Inferior parietal cortex (tissue), 1 donor: ENCODE measurements at regions not wholly inside any gene's neighbourhood (a gene's known extent, or its start where the extent isn't known, plus 50 kb on each side); places are given as distances from the start of the nearest gene placed in this dataset.
"Not testable (repeated sequence)": the region's sequence is repeated elsewhere in the genome, so short reads cannot be mapped to it uniquely, and the experiment has no call there.

Source experiments
- DNase-seq: peaks from one replicate; pipeline ENCODE4 v3.0.0-alpha.2; 2016; ENCODE audit errors: extremely low spot score

DNA sequence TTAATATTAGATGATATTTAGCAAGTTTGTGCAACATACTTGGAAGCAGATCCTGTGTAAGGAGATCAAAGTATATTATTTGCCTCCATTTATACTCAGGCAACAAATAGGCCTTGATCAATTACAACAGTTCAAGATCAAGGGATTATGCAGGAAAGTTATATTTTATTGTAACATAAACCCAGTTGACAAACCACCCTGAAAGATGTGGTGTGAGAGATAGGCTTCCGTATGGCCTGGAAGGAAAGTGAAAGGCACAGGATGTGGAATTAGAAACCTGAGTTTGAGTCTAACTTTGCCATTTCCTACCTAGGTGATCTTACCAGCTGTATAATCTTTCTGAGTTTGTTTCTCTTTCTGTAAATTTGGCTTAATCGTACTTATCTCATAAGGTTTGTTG, 284.1 kb downstream of the BMP4 start:
- no peak for DNase-seq

DNA sequence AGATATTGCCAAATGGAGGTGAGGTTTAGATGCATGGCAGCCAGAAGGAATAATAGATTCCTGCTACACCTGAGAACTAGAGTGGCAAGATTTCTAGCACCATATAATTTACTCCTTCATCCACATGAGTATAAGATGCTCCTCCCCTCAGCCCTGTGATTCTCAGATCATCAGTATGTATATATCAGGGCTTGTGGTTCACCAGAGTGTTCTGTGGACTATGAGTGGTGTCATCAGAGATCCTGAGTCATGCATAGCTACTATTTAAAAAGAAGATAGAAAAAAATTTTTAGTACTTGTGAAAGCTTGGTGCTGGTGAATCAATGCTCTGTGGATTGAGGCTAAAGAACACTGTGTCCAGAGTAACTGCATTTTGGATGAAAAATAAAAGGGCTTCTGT, 285.9 kb downstream of the BMP4 start:
- DNase-seq, result no peak

DNA sequence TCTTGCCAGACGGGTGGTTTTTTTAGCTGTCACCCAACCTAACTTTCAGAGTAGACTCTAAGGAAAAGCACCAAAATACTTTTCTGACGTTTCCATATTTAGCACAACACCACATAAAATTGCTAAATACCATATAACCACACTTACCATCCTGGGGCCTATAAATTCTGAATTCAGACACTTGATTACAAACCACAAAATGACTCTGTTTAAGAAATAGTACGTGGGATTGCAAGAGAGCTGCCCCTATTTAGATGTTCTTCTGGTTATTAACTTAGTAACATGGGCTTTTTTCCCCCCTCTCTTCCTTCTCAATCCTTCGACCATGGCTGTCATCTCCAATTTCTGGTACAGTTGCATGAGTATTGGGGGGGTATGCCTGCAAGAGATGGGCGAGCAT, 287.7 kb downstream of the BMP4 start:
- no peak for DNase-seq

GRCh38 chr14:53663709-53664108, 292.9 kb downstream of the BMP4 start:
- no peak for DNase-seq

DNA sequence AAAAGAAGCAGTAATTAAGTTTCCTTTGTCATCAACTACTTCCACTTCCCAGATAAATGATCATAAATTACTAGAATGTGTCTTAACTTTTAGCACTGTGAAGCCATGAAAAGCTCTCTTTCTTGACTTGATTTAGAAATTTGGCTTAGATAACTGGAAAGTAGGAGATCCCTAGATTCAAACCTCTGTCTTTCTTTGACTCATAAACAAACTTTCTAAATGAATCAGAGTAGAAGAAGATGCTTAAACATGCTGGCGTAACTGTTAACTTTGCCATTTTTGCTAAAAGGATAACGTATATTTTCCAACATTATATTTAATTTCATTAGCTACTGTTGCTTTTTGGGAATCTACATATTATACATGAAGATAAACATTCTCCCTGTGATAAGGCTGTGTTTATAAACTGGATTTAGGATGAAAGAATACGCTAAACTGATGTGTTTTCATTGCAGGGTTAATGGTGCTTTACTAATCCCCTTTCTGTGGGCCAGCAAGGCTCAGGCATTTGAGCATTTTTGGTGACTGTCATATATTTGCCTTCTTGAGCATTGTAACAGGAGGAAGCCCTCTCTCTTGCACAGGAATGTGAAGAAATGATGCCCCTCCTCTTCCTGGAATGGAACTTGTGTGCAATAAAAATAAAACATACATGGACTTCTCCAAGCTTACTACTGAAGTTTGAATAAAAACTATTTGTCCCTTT, 301.4 kb downstream of the BMP4 start:
- no peak for DNase-seq

DNA sequence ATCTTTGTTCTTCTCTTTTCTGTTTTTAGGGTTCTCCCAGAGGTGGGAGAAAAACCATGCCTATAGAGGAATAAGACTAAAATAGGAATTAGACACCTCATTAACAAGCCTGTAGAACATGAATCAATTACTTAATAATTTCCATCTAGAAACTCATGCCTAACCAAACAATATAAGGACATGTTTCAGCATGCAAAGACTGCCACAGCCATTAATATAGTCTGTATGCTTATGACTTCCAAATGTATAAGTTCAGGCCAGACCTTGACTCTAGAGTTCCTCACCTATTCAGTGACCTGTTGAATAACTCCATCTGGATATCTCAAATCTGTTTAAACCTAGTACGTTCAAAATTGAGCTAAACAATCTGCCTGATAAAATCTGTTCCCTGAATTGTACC, 304.6 kb downstream of the BMP4 start:
- no peak for DNase-seq

- peak; percentile 15 for DNase-seq
These were observed 305.4 kb downstream of the BMP4 start for GRCh38 chr14:53651096-53651740.

DNA sequence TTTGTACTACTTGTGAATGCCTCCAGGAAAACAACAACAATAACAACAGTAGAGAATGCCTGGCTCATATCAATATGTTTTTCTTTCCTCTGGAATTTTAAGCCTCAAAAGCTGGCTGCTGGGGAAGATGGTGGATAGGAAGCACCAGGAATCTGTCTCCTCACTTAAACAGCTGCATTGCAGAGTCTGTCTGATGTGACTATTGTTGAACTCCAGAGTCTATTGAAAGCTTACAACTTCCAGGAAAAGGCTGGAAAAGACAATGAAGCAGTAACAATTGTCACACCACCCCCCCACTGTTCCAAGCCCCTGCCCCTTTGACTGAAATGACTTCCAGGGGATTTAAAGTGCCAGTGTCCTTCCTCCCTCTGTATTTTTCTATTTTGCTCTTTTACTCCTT, 309.7 kb downstream of the BMP4 start:
- no peak for DNase-seq

DNA sequence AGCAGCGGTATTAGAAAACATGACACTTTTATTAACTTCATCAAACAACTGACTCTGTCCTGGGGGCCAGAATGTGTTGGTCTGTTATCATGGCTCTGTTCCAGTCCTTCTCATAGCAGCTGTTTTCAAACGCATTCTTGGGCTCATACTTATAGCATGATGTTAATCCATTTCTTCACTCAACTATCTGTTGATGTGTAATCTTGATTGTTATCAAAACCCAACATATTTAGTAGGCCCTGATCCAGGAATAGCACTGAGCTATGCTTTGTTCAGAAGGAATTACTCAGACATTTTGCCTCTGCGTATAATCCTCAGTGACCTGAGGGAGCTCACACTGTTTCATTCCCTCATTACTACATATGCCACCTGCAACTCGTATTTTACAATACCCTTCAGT, 315.9 kb downstream of the BMP4 start:
- no peak for DNase-seq

- no peak for DNase-seq
These were observed 317.7 kb downstream of the BMP4 start for GRCh38 chr14:53638966-53639365.

DNA sequence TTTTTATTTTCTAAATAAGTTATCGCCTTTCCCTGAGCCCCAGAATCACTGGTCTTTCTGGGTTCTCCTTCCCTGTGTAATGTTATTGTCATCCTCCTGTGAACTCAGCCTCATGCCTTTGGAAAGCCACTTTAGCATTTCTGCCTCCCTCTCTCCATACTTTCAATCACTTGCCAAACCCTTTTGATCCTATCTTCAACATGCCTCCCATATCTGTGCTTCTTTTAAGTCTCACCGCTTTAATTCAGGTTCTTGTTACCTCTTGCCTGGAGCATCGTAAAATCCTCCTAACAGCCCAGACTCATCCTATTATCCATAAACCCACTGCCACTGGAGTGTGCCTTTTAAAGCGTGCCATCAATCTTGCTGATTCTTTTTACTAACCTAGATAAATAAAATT, 321.8 kb downstream of the BMP4 start:
- no peak for DNase-seq

GRCh38 chr14:53630336-53630735, 326.3 kb downstream of the BMP4 start:
- DNase-seq, result no peak

- no peak for DNase-seq
These were observed 327.7 kb downstream of the BMP4 start for GRCh38 chr14:53628732-53629430.

GRCh38 chr14:53628261-53628660, 328.4 kb downstream of the BMP4 start:
- DNase-seq, result no peak

GRCh38 chr14:53626761-53627160, 329.9 kb downstream of the BMP4 start:
- no peak for DNase-seq

DNA sequence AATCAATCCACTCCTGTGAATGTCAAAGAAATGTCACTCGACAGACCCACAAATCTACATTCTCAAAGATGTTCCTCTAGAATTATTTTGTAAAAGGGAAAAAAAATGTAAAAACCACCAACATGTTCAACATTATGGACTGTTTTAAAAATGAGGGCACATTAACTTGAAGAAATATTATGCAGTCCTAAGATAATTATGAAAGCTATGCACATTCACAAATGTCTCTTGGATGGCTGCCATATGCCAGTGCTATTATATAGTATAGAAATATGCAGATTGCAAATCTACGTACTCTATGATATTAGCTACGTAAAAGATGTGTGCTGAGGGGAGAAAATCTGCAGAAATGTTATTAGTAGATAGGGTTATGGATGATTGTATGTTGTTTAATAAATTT, 334.2 kb downstream of the BMP4 start:
- no peak for DNase-seq

- no peak for DNase-seq
These were observed 334.7 kb downstream of the BMP4 start for GRCh38 chr14:53621921-53622320.

DNA sequence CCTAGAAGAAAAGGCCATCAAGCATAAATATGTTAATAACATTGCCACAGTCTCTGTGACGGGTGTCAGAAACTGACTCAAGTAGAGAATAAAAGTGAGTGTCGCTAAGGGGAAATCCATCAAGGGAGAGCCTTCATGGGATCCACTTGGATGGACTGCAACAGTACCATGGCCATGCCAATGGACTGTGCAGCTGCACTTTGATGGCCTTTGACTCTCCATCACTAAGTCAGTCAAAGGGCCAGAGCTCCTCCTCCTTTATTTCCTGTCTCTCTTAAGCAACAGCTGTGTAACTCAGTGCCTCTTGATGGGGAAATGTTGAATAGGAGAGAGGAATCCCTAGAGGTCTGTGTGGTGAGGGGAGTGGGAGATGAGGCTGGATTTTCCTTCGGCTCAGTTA, 335.2 kb downstream of the BMP4 start:
- DNase-seq, result no peak

DNA sequence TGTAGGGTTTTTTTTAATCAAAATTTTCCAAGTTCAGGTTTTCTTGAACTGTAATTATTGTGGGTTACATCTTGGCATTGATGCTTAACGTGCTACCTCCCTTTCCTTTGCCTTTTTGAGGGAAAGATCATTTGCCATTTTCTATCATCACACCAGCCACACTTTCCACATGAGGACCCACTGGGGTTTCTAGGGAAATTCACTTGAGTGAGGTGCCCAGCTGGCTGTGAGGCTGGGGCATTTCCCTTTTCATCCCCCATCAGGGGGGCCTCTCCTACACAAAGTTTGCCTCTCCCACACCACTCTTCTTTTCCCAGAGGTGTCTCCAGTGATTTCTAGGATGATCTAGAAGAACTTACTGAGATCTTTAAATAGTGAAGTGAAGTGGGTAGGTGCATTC, 335.7 kb downstream of the BMP4 start:
- DNase-seq, result no peak

GRCh38 chr14:53620317-53620716, 336.3 kb downstream of the BMP4 start:
- no peak for DNase-seq

GRCh38 chr14:53619691-53620231, 336.9 kb downstream of the BMP4 start:
- no peak for DNase-seq

- DNase-seq, result not testable (repeated sequence)
These were observed 340.1 kb downstream of the BMP4 start for GRCh38 chr14:53616536-53616935.

GRCh38 chr14:53615252-53615651, 341.4 kb downstream of the BMP4 start:
- DNase-seq, result no peak
